ENCODE measurements at regions not wholly inside any gene's neighbourhood (a gene's known extent, or its start where the extent isn't known, plus 50 kb on each side); places are given as distances from the start of the nearest gene placed in this dataset.

DNA sequence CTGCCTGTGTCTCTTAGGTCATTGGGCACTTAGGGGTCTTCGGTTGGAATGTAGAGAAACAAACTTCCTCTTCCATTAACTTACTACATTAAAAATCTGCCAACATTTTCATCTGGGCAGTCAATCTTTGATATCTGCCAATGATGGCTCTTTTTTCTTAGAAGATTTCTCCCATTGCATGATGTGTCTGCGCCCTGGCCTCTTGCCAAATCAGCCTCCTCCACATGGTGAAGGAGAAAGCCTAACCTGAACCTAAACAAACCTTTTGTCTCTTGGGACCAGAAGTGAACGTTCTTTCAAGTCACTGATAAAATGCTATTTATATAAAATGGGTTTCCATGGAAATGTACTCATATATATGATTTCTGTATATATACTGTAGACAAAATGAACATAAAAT is 998.9 kb upstream of the GJE1 start:
- no peak for DNase-seq

GRCh38 chr6:141133346-141133745 is 999.4 kb upstream of the GJE1 start:
- peak; percentile 56 for DNase-seq

DNA sequence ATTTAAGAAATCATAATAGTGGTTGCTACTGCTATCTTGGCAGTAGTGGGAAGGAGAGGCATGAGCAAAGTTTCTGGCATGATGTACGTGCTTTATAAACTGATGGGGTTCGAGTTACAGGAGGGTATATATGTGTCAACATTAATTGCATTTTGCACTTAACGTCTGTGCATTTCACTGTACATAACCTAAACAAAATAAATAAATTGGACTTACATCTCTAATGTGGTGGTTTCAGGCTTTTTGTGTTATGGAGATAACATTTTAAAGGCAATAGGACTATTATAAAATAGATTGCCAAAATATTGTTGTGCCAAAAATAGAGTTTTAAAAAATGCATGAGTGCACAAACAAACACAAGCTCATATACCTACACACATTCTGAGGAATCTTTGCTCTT is 1001.1 kb upstream of the GJE1 start:
- DNase-seq = no peak

DNA sequence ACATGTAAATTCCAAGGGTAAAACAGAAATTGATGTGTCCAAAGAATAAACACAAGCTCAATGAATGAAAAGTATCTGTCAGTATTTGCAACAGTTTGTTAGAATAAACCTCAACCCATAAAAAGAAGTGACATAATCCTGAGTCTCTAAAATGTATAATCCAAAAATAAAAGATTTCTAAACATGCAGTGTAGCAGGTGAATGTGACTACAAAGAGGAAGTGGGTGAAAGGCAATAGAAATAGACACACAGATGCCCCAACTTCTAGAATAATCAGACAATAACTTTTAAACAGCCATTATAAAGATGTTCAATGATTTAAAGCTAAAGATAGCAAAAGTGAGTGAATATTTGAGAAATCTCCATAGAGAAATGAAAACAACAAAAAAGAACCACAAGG is 1009.2 kb upstream of the GJE1 start:
- no peak for DNase-seq

- no peak for DNase-seq
Measured at GRCh38 chr6:141123049-141123448, 1009.7 kb upstream of the GJE1 start.

GRCh38 chr6:141118991-141119390 is 1013.7 kb upstream of the GJE1 start:
- DNase-seq = no peak

DNA sequence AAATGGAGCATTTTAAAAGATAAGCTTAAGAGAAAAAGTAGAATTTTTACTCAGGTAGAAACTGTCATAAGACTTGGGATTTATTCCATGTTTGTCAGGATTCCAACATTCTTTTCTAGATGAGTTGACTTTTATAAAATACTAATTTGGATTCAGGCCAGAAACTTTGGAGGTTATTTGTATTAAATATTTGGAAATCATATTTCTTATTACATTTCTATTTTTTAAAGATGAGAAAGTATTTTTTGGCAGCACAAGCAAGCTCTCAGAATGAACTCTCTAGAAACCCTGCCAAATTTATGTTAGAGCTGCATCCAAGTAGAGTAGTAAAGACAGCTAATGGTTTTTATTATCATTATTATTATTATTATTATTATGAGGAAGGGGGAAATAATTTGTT is 1014.9 kb upstream of the GJE1 start:
- peak; percentile 32 for DNase-seq

GRCh38 chr6:141110481-141110880 is 1022.2 kb upstream of the GJE1 start:
- peak; percentile 50 for DNase-seq

GRCh38 chr6:141107591-141108160 is 1025.0 kb upstream of the GJE1 start:
- peak; percentile 68 for DNase-seq

- peak; percentile 74 for DNase-seq
Measured at GRCh38 chr6:141105481-141105880, 1027.2 kb upstream of the GJE1 start.

DNA sequence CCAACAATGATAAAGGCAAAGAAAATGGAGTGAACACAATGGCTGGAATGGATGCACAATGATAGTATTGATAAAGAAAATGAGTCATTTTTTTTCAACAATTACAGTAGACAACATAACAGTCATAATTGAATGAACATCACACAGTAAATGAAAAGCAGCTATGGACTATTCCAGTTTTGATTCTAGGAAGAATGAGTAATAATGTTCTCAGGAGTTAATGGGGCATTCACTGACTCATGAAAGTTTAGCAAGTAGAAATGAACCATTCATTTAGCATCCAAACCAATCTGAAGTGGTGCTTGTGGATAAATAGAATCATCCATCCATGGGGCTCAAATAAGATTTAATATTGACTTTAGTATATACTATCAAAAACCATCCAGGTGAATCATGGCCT is 1029.5 kb upstream of the GJE1 start:
- peak; percentile 79 for DNase-seq

- no peak for DNase-seq
Measured at GRCh38 chr6:141097471-141097870, 1035.3 kb upstream of the GJE1 start.

- DNase-seq = no peak
Measured at GRCh38 chr6:141095308-141095707, 1037.4 kb upstream of the GJE1 start.

DNA sequence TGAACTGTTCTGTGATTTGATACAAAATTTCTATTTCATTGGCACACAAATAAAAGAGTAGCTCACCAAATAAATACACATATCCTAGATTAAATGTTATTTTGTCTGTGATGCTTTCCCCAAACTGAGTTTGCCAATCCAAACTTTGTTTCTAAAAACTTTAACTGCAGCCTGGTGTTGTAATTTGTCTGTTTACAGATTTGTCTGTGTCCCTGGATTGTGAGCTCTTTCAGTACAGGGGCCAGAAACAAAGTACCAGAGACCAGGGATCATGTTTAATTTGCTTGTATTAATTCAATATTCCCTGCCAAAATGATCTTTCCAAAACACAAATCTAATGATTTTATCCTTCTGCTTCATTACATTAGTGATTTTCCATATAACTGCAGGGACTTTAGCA is 1044.6 kb upstream of the GJE1 start:
- DNase-seq = no peak

DNA sequence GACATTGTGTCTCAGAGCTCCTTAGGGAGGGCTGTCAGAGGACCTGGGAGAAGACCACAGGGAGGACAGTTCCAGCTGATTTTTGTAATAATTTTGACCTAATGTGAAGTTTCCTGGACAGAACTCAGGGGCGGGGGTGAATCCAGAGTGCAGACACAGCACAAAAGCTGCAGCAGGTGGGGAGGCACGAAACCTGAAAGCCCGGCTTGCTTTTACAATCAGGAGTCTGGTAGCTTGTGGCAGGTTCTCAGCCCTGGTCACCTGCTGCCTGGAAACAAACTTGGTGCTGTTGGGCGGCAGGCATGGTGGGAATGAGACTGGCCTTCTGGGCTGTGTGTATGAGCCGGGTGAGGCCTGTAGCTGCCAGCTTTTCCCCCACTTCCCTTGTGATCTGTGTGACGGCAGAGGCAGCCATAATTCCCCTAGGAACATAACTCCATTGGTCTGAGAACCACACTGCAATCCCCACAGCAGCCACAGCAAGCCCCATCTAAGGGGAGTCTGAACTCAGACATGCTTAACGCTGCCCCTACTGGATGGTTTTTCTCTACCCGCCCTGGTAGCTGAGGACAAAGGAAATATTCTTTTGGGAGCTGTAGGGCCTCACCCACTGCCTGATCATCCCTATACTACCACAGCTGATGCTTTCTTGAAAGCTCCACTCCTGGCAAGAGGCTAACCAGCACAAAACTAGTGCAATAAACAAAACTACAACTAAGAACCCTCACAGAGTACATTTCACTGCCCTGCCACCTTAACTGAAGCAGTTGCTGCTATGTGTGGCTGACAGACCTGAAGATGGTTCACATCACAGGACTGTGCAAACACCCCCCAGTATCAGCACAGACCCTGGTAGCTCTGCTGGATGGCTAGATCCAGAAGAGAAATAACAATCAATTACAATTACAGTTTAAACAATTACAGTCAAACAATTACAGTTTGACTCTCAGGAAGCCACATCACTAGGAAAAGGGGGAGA is 1055.1 kb upstream of the GJE1 start:
- peak; percentile 8 for DNase-seq

GRCh38 chr6:141057761-141058160 is 1075.0 kb upstream of the GJE1 start:
- DNase-seq = no peak

- DNase-seq = peak; percentile 8
Measured at GRCh38 chr6:141056945-141057625, 1075.6 kb upstream of the GJE1 start.

DNA sequence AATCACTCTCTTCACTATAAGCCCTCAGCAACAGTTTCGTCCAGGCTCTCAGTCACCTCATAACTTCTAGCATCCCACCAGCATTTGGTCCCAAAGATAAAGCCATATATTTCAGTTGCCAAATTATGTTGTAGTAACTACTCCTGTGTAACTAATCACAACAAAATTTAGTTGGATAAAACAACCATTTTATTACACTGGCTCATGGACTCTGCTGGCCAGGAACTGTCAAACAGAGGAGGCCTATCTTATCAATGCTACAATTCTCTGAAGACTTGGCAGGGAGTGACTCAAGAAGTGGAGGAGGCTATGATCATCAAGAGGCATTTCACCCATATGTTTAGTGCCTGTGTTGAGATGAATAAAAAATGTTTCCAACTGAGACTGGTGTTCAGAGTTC is 1082.3 kb upstream of the GJE1 start:
- DNase-seq = no peak

DNA sequence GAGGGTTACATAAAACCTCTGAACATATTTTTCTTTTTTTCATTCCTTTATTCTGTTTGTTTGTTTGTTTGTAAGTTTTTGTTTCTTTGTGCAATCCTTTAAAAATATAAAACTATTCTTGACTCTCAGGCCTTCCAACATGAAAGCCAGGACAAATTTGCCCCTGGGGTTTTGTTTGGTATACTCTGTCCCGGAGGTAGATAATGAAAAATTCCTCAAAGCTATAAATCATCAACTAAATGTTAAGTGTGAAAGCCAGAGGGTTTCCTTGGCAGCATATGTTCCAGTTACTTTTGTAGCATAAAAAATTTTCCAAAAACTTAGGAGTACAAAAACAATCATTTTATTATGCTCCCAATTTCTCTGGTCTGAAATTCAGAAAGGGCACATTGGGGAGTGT is 1084.3 kb upstream of the GJE1 start:
- no peak for DNase-seq

GRCh38 chr6:141046496-141046895 is 1086.2 kb upstream of the GJE1 start:
- peak; percentile 15 for DNase-seq

GRCh38 chr6:141041596-141042087 is 1091.1 kb upstream of the GJE1 start:
- DNase-seq = no peak

DNA sequence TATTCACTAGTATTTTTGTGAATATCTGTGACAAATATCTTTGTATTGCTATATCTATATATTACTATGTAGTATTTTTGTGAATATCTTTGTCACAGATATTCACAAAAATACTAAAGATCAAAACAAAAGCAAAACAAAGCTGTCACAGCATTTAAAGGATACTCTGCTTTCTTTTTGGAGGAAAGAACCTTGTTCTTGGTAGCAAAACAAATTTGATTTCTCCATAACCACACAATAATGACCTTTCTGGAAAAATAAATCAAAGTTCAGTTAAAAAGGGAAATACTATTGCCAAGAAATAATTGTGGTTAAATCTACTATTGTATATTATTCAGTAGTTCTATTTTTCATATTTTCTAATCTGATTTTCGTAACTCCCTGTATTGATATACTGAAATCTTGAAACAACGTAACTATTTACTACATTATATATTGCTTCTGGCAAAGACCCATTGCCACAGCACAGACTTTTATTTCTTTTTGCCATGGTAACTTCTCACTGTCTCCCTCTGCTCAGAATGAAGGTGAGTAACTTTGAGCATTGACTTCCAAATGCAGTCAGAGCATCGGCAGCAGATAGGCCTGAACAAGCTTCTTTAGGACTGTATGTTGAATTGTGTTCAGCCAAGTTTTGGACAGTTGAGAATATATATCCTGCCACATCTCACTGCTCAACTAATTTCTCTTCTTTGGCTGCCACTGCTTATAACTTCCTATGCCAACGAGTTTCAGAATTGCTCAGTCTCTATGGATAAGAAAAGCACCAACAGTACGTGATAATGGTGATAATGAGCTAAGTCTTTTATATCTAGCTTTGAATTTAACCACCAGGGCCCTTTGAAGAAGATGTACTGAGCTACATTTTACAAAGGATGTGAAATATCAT is 1097.2 kb upstream of the GJE1 start:
- DNase-seq = no peak

DNA sequence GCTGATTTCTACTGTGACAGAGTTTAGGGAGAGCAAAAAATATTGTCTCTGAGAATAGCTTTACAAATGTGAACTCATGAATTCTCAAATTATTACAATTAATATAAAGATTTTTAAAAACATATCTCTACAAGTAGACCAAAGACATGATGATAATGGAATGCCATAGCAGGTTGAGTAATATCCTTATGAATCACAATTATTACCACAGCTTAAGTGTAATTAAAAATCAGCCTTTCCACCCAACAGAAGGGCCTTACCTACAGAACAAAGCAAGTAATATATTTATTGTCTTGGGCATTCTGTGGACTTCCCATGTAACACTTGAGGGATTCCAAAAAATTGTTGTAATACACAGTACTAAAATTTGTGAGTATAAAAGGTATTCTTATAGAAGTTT is 1099.6 kb upstream of the GJE1 start:
- peak; percentile 11 for DNase-seq

All from fibroblast of skin of right quadriceps (primary cell).